ENCODE measurements at regions not wholly inside any gene's neighbourhood (a gene's known extent, or its start where the extent isn't known, plus 50 kb on each side); places are given as distances from the start of the nearest gene placed in this dataset.

DNA sequence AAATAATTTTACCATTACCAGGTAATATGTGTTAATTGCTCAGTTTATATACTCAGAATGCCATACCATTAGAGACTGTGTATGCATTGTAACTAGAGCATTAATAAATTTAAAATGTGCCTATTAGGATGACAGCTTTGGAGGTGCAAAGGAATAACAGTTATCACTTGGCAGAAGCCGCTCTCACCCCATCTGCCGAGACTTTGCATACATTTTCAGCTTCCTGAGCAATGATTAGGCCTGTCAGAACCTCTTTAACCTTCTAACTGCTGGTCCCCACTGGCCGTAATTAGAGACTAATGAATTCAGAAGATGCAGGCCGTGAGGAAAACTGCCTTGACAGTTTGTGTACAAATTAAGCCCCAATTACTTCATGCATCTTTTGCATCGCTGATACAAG lies 158.0 kb upstream of the PROX1 start:
- Histone ChIP-seq H3K27me3 (no peaks in the 10 kb centered on the region), H3K4me3 (no peak overlapping the region), H3K36me3 (no peaks in the 10 kb centered on the region), H3K27ac (no peak overlapping the region), H3K9me3 (no peaks in the 10 kb centered on the region), H3K4me1 (no peaks in the 10 kb centered on the region)
- intact Hi-C loops (cut with DNase I; ENCODE audit: low total_unique reads) (no loop called here), in situ Hi-C loops (cut with MboI; ENCODE audit: low pct_ligation_motif_present in 1 of 4, low pct_unique_long_range_greater_than_20kb in 1 of 4, low sequenced_read_pairs in 3 of 4) (no loop called here)
- TF ChIP-seq POLR2A (IDR thresholded peaks at IDR 0.05) (no peak), EP300 (IDR thresholded peaks at IDR 0.05; ENCODE audit: low read depth) (no peak), POLR2AphosphoS5 (IDR thresholded peaks at IDR 0.05) (no peak)
- TF ChIP-seq, protein P1, sequence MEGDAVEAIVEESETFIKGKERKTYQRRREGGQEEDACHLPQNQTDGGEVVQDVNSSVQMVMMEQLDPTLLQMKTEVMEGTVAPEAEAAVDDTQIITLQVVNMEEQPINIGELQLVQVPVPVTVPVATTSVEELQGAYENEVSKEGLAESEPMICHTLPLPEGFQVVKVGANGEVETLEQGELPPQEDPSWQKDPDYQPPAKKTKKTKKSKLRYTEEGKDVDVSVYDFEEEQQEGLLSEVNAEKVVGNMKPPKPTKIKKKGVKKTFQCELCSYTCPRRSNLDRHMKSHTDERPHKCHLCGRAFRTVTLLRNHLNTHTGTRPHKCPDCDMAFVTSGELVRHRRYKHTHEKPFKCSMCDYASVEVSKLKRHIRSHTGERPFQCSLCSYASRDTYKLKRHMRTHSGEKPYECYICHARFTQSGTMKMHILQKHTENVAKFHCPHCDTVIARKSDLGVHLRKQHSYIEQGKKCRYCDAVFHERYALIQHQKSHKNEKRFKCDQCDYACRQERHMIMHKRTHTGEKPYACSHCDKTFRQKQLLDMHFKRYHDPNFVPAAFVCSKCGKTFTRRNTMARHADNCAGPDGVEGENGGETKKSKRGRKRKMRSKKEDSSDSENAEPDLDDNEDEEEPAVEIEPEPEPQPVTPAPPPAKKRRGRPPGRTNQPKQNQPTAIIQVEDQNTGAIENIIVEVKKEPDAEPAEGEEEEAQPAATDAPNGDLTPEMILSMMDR (IDR thresholded peaks at IDR 0.05) = no peak
- no peak for DNase-seq
- 58 to 73% methylated on average over 5 of the region's 5 CpGs for WGBS, 2 donors (ENCODE audit: low coverage in 1 of 2)

DNA sequence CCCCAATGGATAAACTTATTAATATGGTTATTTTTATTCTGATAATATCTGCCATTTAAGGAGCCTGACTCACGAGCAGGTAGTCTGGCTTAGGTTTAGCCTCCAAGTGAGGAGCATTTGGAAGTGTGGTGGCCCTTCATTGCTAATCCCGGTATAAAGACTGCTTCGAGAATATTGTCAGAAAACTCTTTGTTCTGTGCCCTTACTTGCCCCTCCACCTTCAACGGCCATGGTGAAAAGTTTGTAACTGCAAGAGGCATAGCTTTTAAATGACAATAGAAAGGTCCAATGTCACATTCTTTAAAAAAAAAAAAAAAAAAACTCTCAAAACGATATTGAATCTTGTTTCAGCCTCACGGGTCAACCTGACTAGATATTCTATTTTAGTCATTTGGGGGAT lies 157.4 kb upstream of the PROX1 start:
- H3K4me3 ChIP-seq = no peak overlapping the region
- H3K36me3 ChIP-seq = no peaks in the 10 kb centered on the region
- H3K27me3 ChIP-seq = no peaks in the 10 kb centered on the region
- H3K4me1 ChIP-seq = no peaks in the 10 kb centered on the region
- H3K27ac ChIP-seq = no peak overlapping the region
- TF ChIP-seq POLR2A (IDR thresholded peaks at IDR 0.05) (no peak), EP300 (IDR thresholded peaks at IDR 0.05; ENCODE audit: low read depth) (no peak), POLR2AphosphoS5 (IDR thresholded peaks at IDR 0.05) (no peak)
- TF ChIP-seq, protein P1 (IDR thresholded peaks at IDR 0.05) = no peak
- WGBS, 2 donors (ENCODE audit: low coverage in 1 of 2) = 78 to 79% methylated on average over 6 of the region's 6 CpGs
- H3K9me3 ChIP-seq = no peaks in the 10 kb centered on the region
- no peak for DNase-seq
- in situ Hi-C loops (cut with MboI; ENCODE audit: low pct_ligation_motif_present in 1 of 4, low pct_unique_long_range_greater_than_20kb in 1 of 4, low sequenced_read_pairs in 3 of 4) = no loop called here
- intact Hi-C loops (cut with DNase I; ENCODE audit: low total_unique reads) = no loop called here

DNA sequence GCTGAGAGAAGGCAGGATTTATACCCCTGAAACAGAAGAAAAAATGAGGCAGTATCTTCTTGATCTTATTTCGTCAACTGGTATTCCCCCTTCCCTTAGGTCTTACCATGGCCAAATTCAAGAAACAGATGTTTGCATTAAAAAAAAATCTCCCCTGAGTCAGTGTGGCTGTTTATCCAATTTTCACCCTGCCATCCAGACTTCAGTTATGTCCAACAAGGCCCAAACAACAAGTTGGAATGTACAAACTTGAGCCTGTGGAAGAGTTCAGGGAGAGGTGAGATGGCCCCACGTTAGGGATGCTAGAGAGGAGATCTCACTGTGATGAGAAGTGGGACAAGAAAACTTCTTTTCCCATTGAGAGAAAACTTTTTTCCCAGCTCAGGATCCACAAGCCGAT lies 147.2 kb upstream of the PROX1 start:
- Histone ChIP-seq H3K36me3 (no peaks in the 10 kb centered on the region), H3K27me3 (no peaks in the 10 kb centered on the region), H3K4me3 (no peak overlapping the region), H3K9me3 (no peaks in the 10 kb centered on the region), H3K27ac (no peak overlapping the region), H3K4me1 (no peaks in the 10 kb centered on the region)
- 68% methylated on average over 3 of the region's 3 CpGs for WGBS, 2 donors (ENCODE audit: low coverage in 1 of 2)
- no peak for DNase-seq
- intact Hi-C loops (cut with DNase I; ENCODE audit: low total_unique reads) (no loop called here), in situ Hi-C loops (cut with MboI; ENCODE audit: low pct_ligation_motif_present in 1 of 4, low pct_unique_long_range_greater_than_20kb in 1 of 4, low sequenced_read_pairs in 3 of 4) (no loop called here)
- TF ChIP-seq POLR2A (IDR thresholded peaks at IDR 0.05) (no peak), EP300 (IDR thresholded peaks at IDR 0.05; ENCODE audit: low read depth) (no peak), POLR2AphosphoS5 (IDR thresholded peaks at IDR 0.05) (no peak)

DNA sequence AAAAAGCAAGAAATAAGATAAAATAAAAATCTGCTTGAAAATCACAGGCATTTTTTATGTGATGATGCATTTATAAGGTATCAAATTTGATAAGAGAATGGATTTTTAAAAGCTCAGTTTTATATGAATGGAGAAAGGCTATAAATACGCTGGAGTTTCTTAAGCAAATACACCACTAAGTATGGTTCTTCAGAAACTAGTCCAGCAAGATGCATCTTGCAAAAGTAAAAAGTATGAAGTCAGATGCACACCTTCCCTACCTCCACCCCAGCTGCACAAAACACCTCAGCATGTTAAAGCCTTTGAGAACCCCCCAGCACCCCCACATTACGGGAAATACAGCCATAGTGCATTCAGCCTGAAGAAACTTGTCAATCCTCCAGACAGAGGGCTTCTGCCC lies 143.1 kb upstream of the PROX1 start:
- WGBS, 2 donors (ENCODE audit: low coverage in 1 of 2) = 67 to 77% methylated on average over 1 to 2 of the region's 2 CpGs
- Histone ChIP-seq H3K9me3 (no peaks in the 10 kb centered on the region), H3K4me3 (no peak overlapping the region), H3K27ac (no peak overlapping the region), H3K36me3 (no peaks in the 10 kb centered on the region), H3K27me3 (no peaks in the 10 kb centered on the region), H3K4me1 (no peaks in the 10 kb centered on the region)
- intact Hi-C loops (cut with DNase I; ENCODE audit: low total_unique reads) (no loop called here), in situ Hi-C loops (cut with MboI; ENCODE audit: low pct_ligation_motif_present in 1 of 4, low pct_unique_long_range_greater_than_20kb in 1 of 4, low sequenced_read_pairs in 3 of 4) (no loop called here)
- TF ChIP-seq EP300 (IDR thresholded peaks at IDR 0.05; ENCODE audit: low read depth) (no peak), POLR2A (IDR thresholded peaks at IDR 0.05) (no peak), POLR2AphosphoS5 (IDR thresholded peaks at IDR 0.05) (no peak)
- TF ChIP-seq, protein P1 (IDR thresholded peaks at IDR 0.05) = no peak
- no peak for DNase-seq

DNA sequence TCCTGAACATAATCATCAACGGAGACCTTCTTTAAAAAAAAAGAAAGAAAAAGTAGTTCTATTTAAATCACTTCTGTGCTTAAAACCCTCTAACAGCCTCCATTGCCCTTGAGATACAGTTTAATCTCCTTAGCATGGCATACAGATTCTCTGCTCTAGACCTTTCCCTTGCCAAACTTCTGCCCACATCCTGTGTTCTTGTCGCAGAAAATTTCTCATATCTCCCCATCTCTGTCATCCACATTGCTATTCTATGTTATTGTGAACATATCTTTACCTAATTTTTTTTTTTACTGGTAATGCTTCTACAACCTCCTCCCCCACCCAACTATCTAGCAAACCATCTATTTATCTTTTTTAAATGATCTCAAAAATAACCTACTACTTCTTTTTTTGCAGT lies 135.7 kb upstream of the PROX1 start:
- 48 to 55% methylated on average over 2 of the region's 2 CpGs for WGBS, 2 donors (ENCODE audit: low coverage in 1 of 2)
- Histone ChIP-seq H3K9me3 (no peaks in the 10 kb centered on the region), H3K4me3 (no peak overlapping the region), H3K27me3 (no peaks in the 10 kb centered on the region), H3K36me3 (no peaks in the 10 kb centered on the region), H3K4me1 (no peaks in the 10 kb centered on the region), H3K27ac (no peak overlapping the region)
- intact Hi-C loops (cut with DNase I; ENCODE audit: low total_unique reads) (no loop called here), in situ Hi-C loops (cut with MboI; ENCODE audit: low pct_ligation_motif_present in 1 of 4, low pct_unique_long_range_greater_than_20kb in 1 of 4, low sequenced_read_pairs in 3 of 4) (no loop called here)
- TF ChIP-seq POLR2A (IDR thresholded peaks at IDR 0.05) = no peak
- no peak for TF ChIP-seq POLR2AphosphoS5 (IDR thresholded peaks at IDR 0.05)
- TF ChIP-seq, protein P1 (IDR thresholded peaks at IDR 0.05) = no peak
- TF ChIP-seq EP300 (IDR thresholded peaks at IDR 0.05; ENCODE audit: low read depth) = no peak
- DNase-seq = no peak
